Neural progenitor cell (in vitro differentiated cells): ENCODE measurements at regions not wholly inside any gene's neighbourhood (a gene's known extent, or its start where the extent isn't known, plus 50 kb on each side); places are given as distances from the start of the nearest gene placed in this dataset.

Experiments
- EZH2 ChIP-seq: fragments of 200-600 bp; sonication (generic); IDR thresholded peaks from 2 replicates; pipeline ENCODE4 v1.6.1; 2017; ENCODE audit warnings: antibody characterized with exemption, mild to moderate bottlenecking, moderate library complexity
- EZH2phosphoT487 ChIP-seq: fragments of 200-600 bp; sonication (generic); IDR thresholded peaks from 2 replicates; pipeline ENCODE4 v1.6.1; 2017; ENCODE audit warnings: antibody characterized with exemption
- TF ChIP-seq, protein P1 (sequence below): fragments of 200-600 bp; sonication (generic); IDR thresholded peaks from 2 replicates; pipeline ENCODE4 v1.5.1; 2017; ENCODE audit warnings: antibody characterized with exemption, mild to moderate bottlenecking

DNA sequence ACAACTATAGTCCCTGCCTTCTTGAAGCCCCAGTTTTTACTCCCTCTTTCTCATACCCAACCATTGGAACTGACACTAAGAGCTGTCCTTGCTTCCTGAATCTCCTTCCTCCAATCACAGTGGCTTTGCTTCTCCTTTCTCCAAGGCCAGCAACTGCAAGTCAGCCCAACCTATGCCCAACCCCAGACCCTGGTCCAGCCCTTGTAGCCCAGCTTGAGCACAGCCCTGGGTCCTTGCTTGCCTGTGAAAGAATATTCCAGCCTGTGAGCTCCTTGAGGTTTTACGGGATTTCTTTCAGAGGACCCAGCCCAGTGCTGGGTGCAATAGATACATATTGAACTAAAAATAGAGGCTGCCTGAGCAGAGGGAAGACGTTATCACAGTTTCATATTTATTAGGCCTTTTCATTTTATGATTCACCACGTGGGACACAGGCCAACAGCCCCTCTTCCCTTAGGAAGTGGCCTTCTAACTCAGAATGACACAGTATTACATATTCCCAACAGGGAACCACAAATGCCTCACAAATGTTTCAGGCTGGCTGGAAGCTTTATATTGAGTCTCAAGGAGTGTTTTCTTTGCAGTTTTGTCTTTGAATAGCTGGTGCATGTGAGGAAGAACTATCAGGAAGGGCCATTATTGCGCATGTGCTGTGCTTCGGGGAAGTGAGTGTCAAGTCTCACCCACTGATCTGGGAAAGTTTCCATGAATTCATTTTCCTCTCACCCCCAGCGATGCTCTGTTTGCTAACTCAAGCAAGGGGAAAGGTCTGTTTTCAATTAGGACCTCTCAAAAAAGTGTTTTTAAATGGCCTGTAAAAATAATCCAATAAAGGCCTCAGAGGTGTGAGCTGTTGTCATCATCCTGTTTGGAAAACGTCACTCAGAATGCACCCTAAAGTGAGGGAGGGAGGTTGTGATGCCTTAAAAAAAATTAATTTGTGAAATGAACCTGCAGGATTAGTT lies 92.3 kb upstream of the NFIA start:
- TF ChIP-seq, protein P1, sequence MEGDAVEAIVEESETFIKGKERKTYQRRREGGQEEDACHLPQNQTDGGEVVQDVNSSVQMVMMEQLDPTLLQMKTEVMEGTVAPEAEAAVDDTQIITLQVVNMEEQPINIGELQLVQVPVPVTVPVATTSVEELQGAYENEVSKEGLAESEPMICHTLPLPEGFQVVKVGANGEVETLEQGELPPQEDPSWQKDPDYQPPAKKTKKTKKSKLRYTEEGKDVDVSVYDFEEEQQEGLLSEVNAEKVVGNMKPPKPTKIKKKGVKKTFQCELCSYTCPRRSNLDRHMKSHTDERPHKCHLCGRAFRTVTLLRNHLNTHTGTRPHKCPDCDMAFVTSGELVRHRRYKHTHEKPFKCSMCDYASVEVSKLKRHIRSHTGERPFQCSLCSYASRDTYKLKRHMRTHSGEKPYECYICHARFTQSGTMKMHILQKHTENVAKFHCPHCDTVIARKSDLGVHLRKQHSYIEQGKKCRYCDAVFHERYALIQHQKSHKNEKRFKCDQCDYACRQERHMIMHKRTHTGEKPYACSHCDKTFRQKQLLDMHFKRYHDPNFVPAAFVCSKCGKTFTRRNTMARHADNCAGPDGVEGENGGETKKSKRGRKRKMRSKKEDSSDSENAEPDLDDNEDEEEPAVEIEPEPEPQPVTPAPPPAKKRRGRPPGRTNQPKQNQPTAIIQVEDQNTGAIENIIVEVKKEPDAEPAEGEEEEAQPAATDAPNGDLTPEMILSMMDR = no peak
- TF ChIP-seq EZH2phosphoT487 (no peak), EZH2 (no peak)
